ENCODE measurements at regions not wholly inside any gene's neighbourhood (a gene's known extent, or its start where the extent isn't known, plus 50 kb on each side); places are given as distances from the start of the nearest gene placed in this dataset.

DNA sequence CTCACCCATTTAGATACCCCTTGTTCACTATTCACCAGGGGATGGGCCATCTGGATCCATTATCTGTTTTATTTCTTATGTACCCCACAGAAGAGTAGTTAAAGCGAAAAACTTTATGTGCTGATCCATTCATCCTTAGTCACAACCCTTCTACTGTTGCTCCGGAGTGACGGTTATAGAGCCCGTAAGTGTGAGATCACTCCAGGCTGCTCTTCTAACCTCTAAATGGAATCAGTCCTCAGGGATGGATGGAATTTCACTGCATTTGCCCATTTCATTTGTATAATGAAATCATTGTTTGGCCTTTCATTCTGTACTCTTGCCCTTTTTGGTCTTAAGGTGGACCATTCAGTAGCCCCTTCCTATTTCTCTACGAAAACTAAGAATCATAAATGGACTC, 409.3 kb upstream of the RUNX1 start:
- no peaks in the 10 kb centered on the region for H3K9me3 ChIP-seq (replicated peaks; ENCODE audit: insufficient read depth, low read length)
- no peaks in the 10 kb centered on the region for H3F3A ChIP-seq (ENCODE audit: insufficient read depth, low read length)
- H3K9ac ChIP-seq (ENCODE audit: low read length): no peak overlapping the region
- no peaks in the 10 kb centered on the region for H3K79me2 ChIP-seq (ENCODE audit: low read length)
- no peaks in the 10 kb centered on the region for H3K9me2 ChIP-seq (replicated peaks; ENCODE audit: insufficient read depth, low read length)
- DNase-seq: no peak
- H3K27ac ChIP-seq (ENCODE audit: low read length): no peak overlapping the region
- TF ChIP-seq CTCF (IDR thresholded peaks at IDR 0.05; ENCODE audit: low read length): no peak
- TF ChIP-seq EZH2 (optimal IDR thresholded peaks at IDR 0.05; ENCODE audit: low read depth, low read length): no peak
- no peak for TF ChIP-seq EZH2phosphoT487 (IDR thresholded peaks at IDR 0.05; ENCODE audit: low read length)
- H4K20me1 ChIP-seq (ENCODE audit: insufficient read depth, low read length): no peaks in the 10 kb centered on the region
- no peak overlapping the region for H3K4me3 ChIP-seq (ENCODE audit: low read length)
- no peaks in the 10 kb centered on the region for H3K36me3 ChIP-seq (replicated peaks; ENCODE audit: insufficient read depth, low read length)
- no peak overlapping the region for H3K4me2 ChIP-seq (ENCODE audit: low read depth, low read length)
- no peak overlapping the region for H2AFZ ChIP-seq (ENCODE audit: low read length)
- no peaks in the 10 kb centered on the region for H3K27me3 ChIP-seq (replicated peaks; ENCODE audit: insufficient read depth, low read length)
- peaks cover 1% of the 10 kb centered on the region; the same call in 1 of the 2 replicates for H3K4me1 ChIP-seq (ENCODE audit: low read length)

- Histone ChIP-seq H3K4me1 (ENCODE audit: low read length) (peaks cover 3% of the 10 kb centered on the region; the same call in 1 of the 2 replicates), H4K20me1 (ENCODE audit: insufficient read depth, low read length) (no peaks in the 10 kb centered on the region), H3K27ac (ENCODE audit: low read length) (no peak overlapping the region), H3F3A (ENCODE audit: insufficient read depth, low read length) (no peaks in the 10 kb centered on the region), H3K27me3 (replicated peaks; ENCODE audit: insufficient read depth, low read length) (no peaks in the 10 kb centered on the region), H3K4me2 (ENCODE audit: low read depth, low read length) (no peak overlapping the region), H3K9me3 (replicated peaks; ENCODE audit: insufficient read depth, low read length) (no peaks in the 10 kb centered on the region), H3K79me2 (ENCODE audit: low read length) (no peaks in the 10 kb centered on the region), H3K9ac (ENCODE audit: low read length) (no peak overlapping the region), H3K36me3 (replicated peaks; ENCODE audit: insufficient read depth, low read length) (no peaks in the 10 kb centered on the region), H2AFZ (ENCODE audit: low read length) (no peak overlapping the region), H3K9me2 (replicated peaks; ENCODE audit: insufficient read depth, low read length) (no peaks in the 10 kb centered on the region), H3K4me3 (ENCODE audit: low read length) (no peak overlapping the region)
- no peak for DNase-seq
- TF ChIP-seq CTCF (IDR thresholded peaks at IDR 0.05; ENCODE audit: low read length): no peak
- no peak for TF ChIP-seq EZH2phosphoT487 (IDR thresholded peaks at IDR 0.05; ENCODE audit: low read length)
- TF ChIP-seq EZH2 (optimal IDR thresholded peaks at IDR 0.05; ENCODE audit: low read depth, low read length): no peak
Measured at GRCh38 chr21:35457097-35457804, 408.1 kb upstream of the RUNX1 start.

- H3K4me2 ChIP-seq (ENCODE audit: low read depth, low read length): no peak overlapping the region
- no peak for TF ChIP-seq EZH2phosphoT487 (IDR thresholded peaks at IDR 0.05; ENCODE audit: low read length)
- no peak for TF ChIP-seq CTCF (IDR thresholded peaks at IDR 0.05; ENCODE audit: low read length)
- TF ChIP-seq EZH2 (optimal IDR thresholded peaks at IDR 0.05; ENCODE audit: low read depth, low read length): no peak
- DNase-seq: no peak
Measured at GRCh38 chr21:35451276-35451675, 402.2 kb upstream of the RUNX1 start.

More at GRCh38 chr21:35451276-35451675, 402.2 kb upstream of the RUNX1 start:
- Histone ChIP-seq H3K79me2 (ENCODE audit: low read length) (no peaks in the 10 kb centered on the region), H3K4me1 (ENCODE audit: low read length) (peaks cover 3% of the 10 kb centered on the region; the same call in 1 of the 2 replicates), H3K27me3 (replicated peaks; ENCODE audit: insufficient read depth, low read length) (no peaks in the 10 kb centered on the region), H3K9me2 (replicated peaks; ENCODE audit: insufficient read depth, low read length) (no peaks in the 10 kb centered on the region), H4K20me1 (ENCODE audit: insufficient read depth, low read length) (no peaks in the 10 kb centered on the region), H3K9me3 (replicated peaks; ENCODE audit: insufficient read depth, low read length) (no peaks in the 10 kb centered on the region), H2AFZ (ENCODE audit: low read length) (no peak overlapping the region), H3F3A (ENCODE audit: insufficient read depth, low read length) (no peaks in the 10 kb centered on the region), H3K36me3 (replicated peaks; ENCODE audit: insufficient read depth, low read length) (no peaks in the 10 kb centered on the region), H3K4me3 (ENCODE audit: low read length) (no peak overlapping the region), H3K27ac (ENCODE audit: low read length) (no peak overlapping the region), H3K9ac (ENCODE audit: low read length) (no peak overlapping the region)
